ENCODE measurements at regions not wholly inside any gene's neighbourhood (a gene's known extent, or its start where the extent isn't known, plus 50 kb on each side); places are given as distances from the start of the nearest gene placed in this dataset.

DNA sequence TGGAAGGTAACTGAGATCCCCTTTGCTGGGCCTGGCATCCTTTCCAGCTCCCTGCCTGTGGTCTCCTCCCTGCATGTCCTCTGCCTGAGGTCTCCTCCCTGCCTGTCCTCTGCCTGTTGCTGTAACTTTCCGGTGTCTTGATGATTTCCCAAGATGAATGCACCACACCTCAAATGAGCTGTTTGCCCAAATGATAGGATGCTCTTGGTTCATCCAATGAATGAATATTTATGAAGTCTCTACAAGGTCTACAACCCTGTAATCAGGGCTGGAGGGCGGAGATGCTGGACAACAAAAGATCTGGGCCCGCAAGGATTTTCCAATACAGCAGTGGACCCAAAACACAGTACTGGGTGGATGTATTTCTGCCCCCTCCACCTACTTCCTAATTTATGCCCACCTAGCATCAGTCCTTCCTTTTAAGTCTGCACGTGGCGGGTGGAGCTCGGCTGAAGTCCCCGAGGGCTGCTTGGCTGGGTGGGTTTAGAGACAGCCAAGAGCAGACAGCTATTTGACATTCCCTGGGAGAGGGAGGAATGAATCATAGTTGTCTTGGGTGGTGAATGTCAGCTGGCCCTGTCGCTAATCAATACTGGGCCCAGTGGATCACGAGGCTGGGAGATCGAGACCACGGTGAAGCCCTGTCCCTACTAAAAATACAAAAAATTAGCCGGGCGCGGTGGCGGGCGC is 60.3 kb upstream of the GRHL3 start:
- POLR2A ChIA-PET (ENCODE audit: partially characterized antibody) = no interaction called here
- Histone ChIP-seq H2BK20ac (ENCODE audit: low read length) (no peak overlapping the region), H2AK5ac (ENCODE audit: low read depth, low read length) (no peak overlapping the region), H3K79me1 (ENCODE audit: low read depth, low read length) (no peaks in the 10 kb centered on the region), H2BK15ac (ENCODE audit: low read length) (no peak overlapping the region), H2BK5ac (ENCODE audit: low read depth, low read length) (no peak overlapping the region), H3K18ac (ENCODE audit: extremely low read depth, low read length) (no peak overlapping the region), H3K79me2 (ENCODE audit: control insufficient read depth in 1 of 2, insufficient read depth in 2 of 2, low read length in 2 of 2) (no peaks in the 10 kb centered on the region), H3K4me2 (ENCODE audit: insufficient read depth in 1 of 2, low read depth in 2 of 2, low read length in 2 of 2) (no peak overlapping the region), H3K27ac (ENCODE audit: low read depth, low read length) (no peak overlapping the region), H3K23me2 (ENCODE audit: low read depth, low read length) (no peaks in the 10 kb centered on the region), H4K5ac (ENCODE audit: insufficient read length, low read depth, low read length) (no peak overlapping the region), H3K9me3 (ENCODE audit: insufficient read depth in 2 of 2, low read depth in 1 of 2, low read length in 1 of 2) (no peaks in the 10 kb centered on the region), H4K91ac (replicated peaks; ENCODE audit: insufficient read length, low read length) (no peak overlapping the region), H3K4ac (replicated peaks; ENCODE audit: insufficient read length, low read depth, low read length) (no peak overlapping the region), H3K56ac (replicated peaks; ENCODE audit: insufficient read length, low read depth, low read length) (no peak overlapping the region), H3K14ac (ENCODE audit: insufficient read length) (no peak overlapping the region), H3K27me3 (replicated peaks in 1 of 4; ENCODE audit: control insufficient read depth in 3 of 4, extremely low read depth in 1 of 4, insufficient read depth in 3 of 4, low read length in 3 of 4) (no peaks in the 10 kb centered on the region), H2BK120ac (replicated peaks; ENCODE audit: low read depth, low read length) (no peak overlapping the region), H4K20me1 (replicated peaks in 1 of 2; ENCODE audit: control insufficient read depth in 1 of 2, insufficient read depth in 2 of 2, low read length in 2 of 2) (no peaks in the 10 kb centered on the region), H3K9ac (replicated peaks in 1 of 4; ENCODE audit: extremely low read depth in 1 of 4, low read depth in 3 of 4, low read length in 3 of 4) (no peak overlapping the region), H3K23ac (ENCODE audit: insufficient read length) (no peak overlapping the region), H2BK12ac (ENCODE audit: low read depth, low read length) (no peak overlapping the region), H3K4me3 (ENCODE audit: extremely low read depth in 1 of 4, insufficient read depth in 2 of 4, low read depth in 3 of 4, low read length in 4 of 4) (no peak overlapping the region), H3K4me1 (replicated peaks in 1 of 4; ENCODE audit: control insufficient read depth in 3 of 4, insufficient read depth in 4 of 4, low read length in 3 of 4) (no peaks in the 10 kb centered on the region), H3K36me3 (ENCODE audit: control insufficient read depth in 2 of 4, insufficient read depth in 4 of 4, low read length in 3 of 4) (no peaks in the 10 kb centered on the region), H2AFZ (ENCODE audit: low read length) (no peak overlapping the region), H4K8ac (ENCODE audit: extremely low read depth, insufficient read depth, low read length) (no peak overlapping the region)
- WGBS, 2 experiments (ENCODE audit: extremely low coverage in 1 of 2, insufficient coverage in 1 of 2, insufficient read length in 1 of 2, insufficient replicate concordance in 2 of 2, low coverage in 1 of 2, low lambda C conversion rate in 2 of 2, missing lambda C conversion rate in 1 of 2) = 95% methylated on average over 16 of the region's 16 CpGs; no CpG with 5 or more reads in 1 of the 2 experiments
- CTCF ChIA-PET (ENCODE audit: partially characterized antibody) = interaction anchor here (0.6 to 1.7 kb wide), 6 partner anchors 13 to 451 kb away, joined by 3 to 10 read pairs (median 3); no protein-coding TSS in a partner anchor
- DNase-seq (ENCODE audit: low read depth in 1 of 2, low spot score in 2 of 2) (no peak), FAIRE-seq (no peak)
- TF ChIP-seq RFX5 (IDR thresholded peaks at IDR 0.05; ENCODE audit: borderline replicate concordance, low read depth, low read length) = no peak
- TF ChIP-seq, protein P1, sequence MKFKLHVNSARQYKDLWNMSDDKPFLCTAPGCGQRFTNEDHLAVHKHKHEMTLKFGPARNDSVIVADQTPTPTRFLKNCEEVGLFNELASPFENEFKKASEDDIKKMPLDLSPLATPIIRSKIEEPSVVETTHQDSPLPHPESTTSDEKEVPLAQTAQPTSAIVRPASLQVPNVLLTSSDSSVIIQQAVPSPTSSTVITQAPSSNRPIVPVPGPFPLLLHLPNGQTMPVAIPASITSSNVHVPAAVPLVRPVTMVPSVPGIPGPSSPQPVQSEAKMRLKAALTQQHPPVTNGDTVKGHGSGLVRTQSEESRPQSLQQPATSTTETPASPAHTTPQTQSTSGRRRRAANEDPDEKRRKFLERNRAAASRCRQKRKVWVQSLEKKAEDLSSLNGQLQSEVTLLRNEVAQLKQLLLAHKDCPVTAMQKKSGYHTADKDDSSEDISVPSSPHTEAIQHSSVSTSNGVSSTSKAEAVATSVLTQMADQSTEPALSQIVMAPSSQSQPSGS (IDR thresholded peaks at IDR 0.05; ENCODE audit: low read length) = no peak
- no peak for TF ChIP-seq TBP (IDR thresholded peaks at IDR 0.05; ENCODE audit: low read depth, low read length)

Data from H1 (cell line).